T47D (cell line): ENCODE measurements at regions not wholly inside any gene's neighbourhood (a gene's known extent, or its start where the extent isn't known, plus 50 kb on each side); places are given as distances from the start of the nearest gene placed in this dataset.
"Not testable (repeated sequence)": the region's sequence is repeated elsewhere in the genome, so short reads cannot be mapped to it uniquely, and the experiment has no call there.

Source experiments
- DNase-seq, 2 experiments: peaks; one replicate each; pipeline versions ENCODE4 v3.0.0 to v3.0.0-alpha.2; 2011 to 2012; ENCODE audit warnings: low read depth in 1 of 2, low spot score in 1 of 2
- JUND ChIP-seq: IDR thresholded peaks from 2 replicates; pipeline ENCODE4 v1.6.1; 2012; ENCODE audit warnings: low read depth
- in situ Hi-C: cut with HindIII; loops from 2 replicates; pipeline ENCODE4 v1.10.0; 2016; ENCODE audit warnings: low sequenced_read_pairs, low pct_unique_long_range_greater_than_20kb

DNA sequence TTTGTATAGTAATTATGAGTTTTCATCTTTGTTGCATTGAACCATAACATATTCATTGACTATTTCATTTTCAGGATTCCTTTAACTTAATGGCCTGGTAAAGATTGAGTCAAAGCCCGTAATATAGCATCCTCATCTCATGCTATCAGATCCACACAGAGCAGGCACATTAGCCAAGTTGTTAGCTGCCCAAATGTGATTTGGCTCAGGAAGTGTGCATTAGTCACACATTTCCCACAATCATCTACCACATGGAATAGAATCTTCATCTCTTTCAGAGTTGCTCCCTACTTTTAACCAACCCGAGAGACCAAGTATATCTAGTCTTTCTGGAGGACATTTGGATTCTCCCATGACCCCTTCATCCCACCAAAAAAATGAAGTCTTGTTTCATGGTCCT, 481.0 kb upstream of the PTGER4 start:
- no peak for DNase-seq
- TF ChIP-seq JUND, result no peak
- in situ Hi-C loops, result no loop called here

- in situ Hi-C loops, DNase-seq: not testable (repeated sequence)
Observed at GRCh38 chr5:40195574-40195973, 484.1 kb upstream of the PTGER4 start.

GRCh38 chr5:40191150-40191549, 488.6 kb upstream of the PTGER4 start:
- in situ Hi-C loops, result no loop called here
- TF ChIP-seq JUND, result no peak
- no peak for DNase-seq

DNA sequence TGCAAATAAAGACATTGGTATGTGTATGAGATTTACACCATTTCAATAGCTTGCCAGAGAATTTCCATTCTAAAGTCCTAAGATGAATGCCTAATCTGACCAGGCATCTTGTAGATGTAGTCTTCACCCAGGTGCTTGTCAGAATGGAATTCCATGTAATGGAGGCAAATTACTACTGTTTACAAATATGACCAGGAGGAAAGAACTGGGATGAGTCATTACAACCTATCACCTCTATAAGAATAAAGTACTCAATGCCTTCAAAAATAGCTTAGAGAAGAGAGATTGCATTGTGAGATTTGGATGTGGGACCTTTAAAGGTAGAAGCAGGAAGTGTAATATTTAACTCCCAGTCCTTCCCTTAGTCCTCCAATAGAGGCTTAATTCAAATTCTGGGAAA, 507.0 kb upstream of the PTGER4 start:
- peak in 1 of 2 experiments; percentile 24 for DNase-seq
- in situ Hi-C loops, result no loop called here
- no peak for TF ChIP-seq JUND

DNA sequence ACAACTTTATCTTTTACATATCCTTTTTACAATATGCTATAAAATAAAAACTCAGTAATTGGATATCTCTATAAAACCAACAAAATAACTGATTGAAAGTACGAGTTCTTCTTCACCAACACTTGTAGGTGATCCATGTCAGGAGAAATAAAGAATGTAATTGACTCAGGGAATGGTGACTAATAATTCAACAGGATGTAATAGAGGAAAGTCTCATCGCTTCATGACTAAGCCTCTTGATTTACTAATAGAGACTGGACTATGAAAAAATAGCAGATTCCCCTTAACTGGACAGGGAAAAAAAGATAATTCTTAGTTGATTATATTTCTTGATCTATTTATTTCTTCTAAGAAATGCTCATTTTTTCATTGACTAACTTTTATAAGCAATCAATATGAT, 507.7 kb upstream of the PTGER4 start:
- no peak for TF ChIP-seq JUND
- in situ Hi-C loops, result no loop called here

GRCh38 chr5:40167283-40167682, 512.4 kb upstream of the PTGER4 start:
- TF ChIP-seq JUND, result no peak
- in situ Hi-C loops, result no loop called here
- DNase-seq, result no peak

More for the DNA sequence above, 507.7 kb upstream of the PTGER4 start:
- DNase-seq, result no peak

DNA sequence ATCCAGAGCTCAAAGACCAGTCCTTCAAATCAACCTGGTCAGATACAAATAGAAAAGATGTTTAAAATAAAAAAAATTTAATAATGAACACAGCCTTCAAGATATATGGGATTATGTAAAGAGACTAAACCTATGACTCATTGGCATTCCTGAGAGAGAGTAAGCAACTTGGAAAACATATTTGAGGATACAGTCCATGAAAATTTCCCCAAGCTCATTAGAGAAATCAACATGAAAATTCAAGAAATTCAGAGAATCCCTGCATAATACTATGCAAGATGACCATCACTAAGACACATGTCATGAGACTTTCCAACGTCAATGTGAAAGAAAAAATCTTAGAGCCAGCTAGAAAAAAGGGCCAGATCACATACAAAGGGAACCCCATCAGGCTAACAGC, 512.9 kb upstream of the PTGER4 start:
- no peak for TF ChIP-seq JUND
- DNase-seq, result no peak
- in situ Hi-C loops, result no loop called here

DNA sequence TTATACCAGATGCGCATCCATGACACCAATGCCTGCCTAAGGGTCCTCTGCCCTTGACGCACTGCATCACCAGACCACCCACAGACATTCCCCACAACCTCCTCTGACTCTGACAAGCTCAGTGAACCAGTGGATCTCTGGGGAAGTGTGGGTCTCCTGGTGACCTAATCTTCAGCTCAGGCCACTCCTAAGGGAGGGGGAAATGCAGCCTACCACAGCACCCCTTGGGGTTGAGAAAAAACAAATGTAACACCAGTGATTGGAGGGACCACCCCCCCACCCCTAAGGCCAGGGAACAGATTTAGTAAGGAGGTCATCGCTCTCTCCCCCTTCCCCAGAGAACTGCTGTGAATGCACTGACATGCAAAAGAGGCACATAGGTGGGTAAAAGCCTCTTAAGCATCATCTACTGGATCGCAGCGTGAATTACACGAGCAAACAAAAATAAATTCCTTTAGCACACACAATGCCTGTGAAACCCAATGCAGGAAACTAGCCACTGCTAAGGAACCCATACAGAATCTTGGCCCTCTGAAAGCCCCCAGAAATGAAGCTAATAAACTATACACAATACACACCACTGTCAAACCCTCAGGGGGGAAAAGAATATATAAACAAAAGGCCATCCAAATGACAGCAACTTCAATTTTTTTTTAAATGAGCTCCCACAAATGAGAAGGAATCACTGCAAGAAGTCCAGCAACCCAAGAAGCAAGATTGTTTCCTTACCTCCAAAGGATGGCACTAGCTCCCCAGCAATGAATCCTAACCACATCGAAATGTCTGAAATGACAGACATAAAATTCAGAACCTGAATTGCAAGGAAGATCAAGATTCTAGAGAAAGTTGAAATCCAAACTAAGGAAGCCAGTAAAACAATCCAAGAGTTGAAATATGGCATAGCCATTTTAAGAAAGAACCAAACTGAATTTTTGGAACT, 513.7 kb upstream of the PTGER4 start:
- no peak for TF ChIP-seq JUND
- in situ Hi-C loops, result no loop called here
- DNase-seq, result peak in 1 of 2 experiments; percentile 76

DNA sequence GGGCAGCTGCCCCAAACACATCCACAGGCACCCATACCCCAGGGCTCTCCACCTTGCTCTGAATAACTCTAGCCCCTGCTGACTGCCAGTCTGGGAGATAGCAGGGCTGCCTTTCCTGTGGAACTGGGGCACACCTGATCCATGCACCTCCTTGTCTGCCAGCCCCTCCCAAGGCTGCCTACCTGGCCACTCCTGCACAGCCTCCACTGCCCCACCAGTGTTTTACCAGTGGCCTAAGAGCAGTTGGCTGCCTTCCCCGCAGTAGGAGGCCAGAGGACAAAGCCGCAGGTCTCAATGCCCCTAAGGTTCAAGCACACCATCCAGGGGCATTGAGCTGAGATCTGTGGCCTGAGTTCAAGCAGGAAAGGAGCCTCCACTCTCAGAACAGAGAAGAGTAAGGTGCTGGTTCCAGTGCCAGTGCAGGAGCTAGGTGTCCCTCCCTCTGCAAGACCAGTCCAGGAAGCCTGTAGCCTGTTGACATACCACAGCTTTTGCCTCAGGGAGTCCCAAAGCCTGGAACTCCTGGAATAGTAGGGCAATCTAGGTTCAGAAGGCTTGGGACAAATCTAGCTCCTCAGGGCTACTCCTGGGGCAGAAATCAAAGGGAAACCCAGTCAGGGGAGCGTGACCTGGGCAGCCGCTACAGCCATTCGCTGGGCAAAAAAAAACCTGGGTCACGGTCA, 514.5 kb upstream of the PTGER4 start:
- TF ChIP-seq JUND, result no peak
- in situ Hi-C loops, result no loop called here
- peak in 1 of 2 experiments; percentile 68 for DNase-seq

DNA sequence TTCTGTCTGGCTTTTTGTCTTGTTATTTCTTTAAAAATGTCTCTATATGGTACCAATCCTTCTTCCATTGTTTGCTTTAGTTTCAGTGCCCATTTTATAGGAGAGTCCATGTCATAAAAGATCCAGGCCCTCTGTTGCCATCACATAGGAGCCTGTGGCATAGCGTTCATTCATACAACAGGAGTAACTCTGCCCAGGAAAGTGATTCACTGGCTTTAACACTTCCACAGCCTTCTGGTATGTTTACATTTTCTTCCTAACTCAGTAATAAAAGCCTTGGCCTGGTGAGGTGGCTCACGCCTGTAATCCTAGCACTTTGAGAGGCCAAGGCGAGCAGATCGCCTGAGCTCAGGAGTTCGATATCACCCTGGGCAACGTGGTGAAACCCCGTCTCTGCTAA, 519.3 kb upstream of the PTGER4 start:
- in situ Hi-C loops, result no loop called here
- no peak for TF ChIP-seq JUND
- no peak for DNase-seq

- DNase-seq, result no peak
- TF ChIP-seq JUND, result no peak
- in situ Hi-C loops, result no loop called here
Observed at GRCh38 chr5:40154194-40154593, 525.5 kb upstream of the PTGER4 start.

GRCh38 chr5:40150896-40151295, 528.8 kb upstream of the PTGER4 start:
- TF ChIP-seq JUND, result no peak
- no peak for DNase-seq
- in situ Hi-C loops, result no loop called here

- in situ Hi-C loops, result no loop called here
- no peak for TF ChIP-seq JUND
- DNase-seq, result no peak
Observed at GRCh38 chr5:40141896-40142295, 537.8 kb upstream of the PTGER4 start.
